OCI-LY7 (cell line): ENCODE measurements at regions not wholly inside any gene's neighbourhood (a gene's known extent, or its start where the extent isn't known, plus 50 kb on each side); places are given as distances from the start of the nearest gene placed in this dataset.
A peak's percentile ranks its signal among the peaks of the same experiment; 100 is the strongest.

ENCODE experiments used
- BruUV-seq: library from RNA; stranded (reverse); fragments of 400-500 nt; replicated peaks from 2 replicates; lab custom pipeline; 2021; lab: Mats Ljungman, UMichigan
- CTCF ChIA-PET: fragments of 300-600 bp; sonication (Branson Sonifier 250); formaldehyde crosslinking; loops from one replicate; lab custom pipeline; 2022; ENCODE audit warnings: antibody characterized with exemption; ENCODE audit not compliant: unreplicated experiment; lab: Charles Lee
- POLR2A ChIA-PET: fragments of 300-600 bp; sonication (Branson Sonifier 250); formaldehyde crosslinking; loops from one replicate; lab custom pipeline; 2022; ENCODE audit warnings: antibody characterized with exemption; lab: Charles Lee
- DNase-seq: peaks from one replicate; pipeline ENCODE4 v3.0.0-alpha.2; 2015; ENCODE audit warnings: low spot score
- H2AFZ ChIP-seq: fragments of 200-600 bp; sonication (generic), shearing (Covaris generic); 2 replicates; pipeline ENCODE4 v1.6.1; 2014; ENCODE audit warnings: mild to moderate bottlenecking, antibody characterized with exemption, low read length, moderate library complexity
- H3K27ac ChIP-seq: fragments of 200-600 bp; sonication (generic); 2 replicates; pipeline ENCODE4 v1.5.1; 2014; ENCODE audit warnings: mixed run types, low read depth, mild to moderate bottlenecking, moderate library complexity, low read length, inconsistent platforms; ENCODE audit not compliant: poor library complexity, severe bottlenecking
- H3K36me3 ChIP-seq: fragments of 200-600 bp; sonication (generic); 2 replicates; pipeline ENCODE4 v1.6.1; 2014; ENCODE audit warnings: mild to moderate bottlenecking, antibody characterized with exemption, low read length, moderate library complexity, mixed read lengths; ENCODE audit not compliant: insufficient read depth
- H3K4me1 ChIP-seq: fragments of 200-600 bp; sonication (generic); 2 replicates; pipeline ENCODE4 v1.5.1; 2014; ENCODE audit warnings: mild to moderate bottlenecking, low read length; ENCODE audit not compliant: insufficient read depth, poor library complexity, severe bottlenecking
- H3K4me2 ChIP-seq: fragments of 200-600 bp; sonication (generic); 2 replicates; pipeline ENCODE4 v1.6.1; 2014; ENCODE audit warnings: mild to moderate bottlenecking, low read length
- H3K4me3 ChIP-seq: fragments of 200-600 bp; sonication (generic); 2 replicates; pipeline ENCODE4 v1.5.1; 2014; ENCODE audit warnings: mild to moderate bottlenecking, low read depth, low read length; ENCODE audit not compliant: poor library complexity, severe bottlenecking
- H3K79me2 ChIP-seq: fragments of 200-600 bp; sonication (generic); 2 replicates; pipeline ENCODE4 v1.6.1; 2016; ENCODE audit warnings: low read depth, mild to moderate bottlenecking, low read length, moderate library complexity, mixed read lengths; ENCODE audit not compliant: insufficient read depth
- H3K9me2 ChIP-seq: fragments of 200-600 bp; sonication (generic); 2 replicates; pipeline ENCODE4 v1.6.1; 2016; ENCODE audit warnings: mild to moderate bottlenecking, low read length, mixed read lengths; ENCODE audit not compliant: insufficient read depth
- H3K9me3 ChIP-seq: fragments of 200-600 bp; sonication (generic); 2 replicates; pipeline ENCODE4 v1.6.1; 2014; ENCODE audit warnings: mild to moderate bottlenecking, mixed run types, low read length, mixed read lengths
- H4K20me1 ChIP-seq: fragments of 200-600 bp; sonication (generic); 2 replicates; pipeline ENCODE4 v1.6.1; 2014; ENCODE audit warnings: mild to moderate bottlenecking, antibody characterized with exemption, low read length, moderate library complexity, mixed read lengths; ENCODE audit not compliant: insufficient read depth
- CTCF ChIP-seq: fragments of 200-600 bp; sonication (generic); conservative IDR thresholded peaks from 2 replicates; pipeline ENCODE4 v1.5.1; 2014; ENCODE audit warnings: mild to moderate bottlenecking, antibody characterized with exemption, low read length, moderate library complexity, mixed read lengths
- EZH2phosphoT487 ChIP-seq: fragments of 200-600 bp; sonication (generic); IDR thresholded peaks from 2 replicates; pipeline ENCODE4 v1.6.1; 2018; ENCODE audit warnings: low read depth, borderline replicate concordance, mild to moderate bottlenecking, mixed run types, antibody characterized with exemption, low read length, moderate library complexity, mixed read lengths
- intact Hi-C: fragments of 100-400 bp; cut with micrococcal nuclease; formaldehyde crosslinking; loops from one replicate; pipeline ENCODE4 v1.10.0; 2022; ENCODE audit not compliant: unreplicated experiment

GRCh38 chr4:75251547-75251946 is 262.7 kb downstream of the RCHY1 start:
- H3K36me3 ChIP-seq, result no peaks in the 10 kb centered on the region
- CTCF ChIA-PET, result no interaction called here
- DNase-seq, result peak; percentile 84
- H3K4me1 ChIP-seq, result peaks cover 27% of the 10 kb centered on the region
- 0 out of 2 replicates have a peak overlapping the region, but pooled peaks have one; percentile 18 for H2AFZ ChIP-seq
- no TSS peak for BruUV-seq
- H3K4me3 ChIP-seq, result peak overlapping the region; percentile 26
- TF ChIP-seq CTCF, result no peak
- POLR2A ChIA-PET, result no interaction called here
- H4K20me1 ChIP-seq, result no peaks in the 10 kb centered on the region
- H3K27ac ChIP-seq, result peak overlapping the region; percentile 35
- no peaks in the 10 kb centered on the region for H3K9me2 ChIP-seq
- no peaks in the 10 kb centered on the region for H3K9me3 ChIP-seq
- peak overlapping the region; percentile 61 for H3K4me2 ChIP-seq
- H3K79me2 ChIP-seq, result no peaks in the 10 kb centered on the region
- intact Hi-C loops, result no loop called here

GRCh38 chr4:75249739-75250138 is 264.5 kb downstream of the RCHY1 start:
- no peaks in the 10 kb centered on the region for H3K9me3 ChIP-seq
- H3K36me3 ChIP-seq, result no peaks in the 10 kb centered on the region
- no peaks in the 10 kb centered on the region for H3K9me2 ChIP-seq
- ChIA-PET CTCF (no interaction called here), POLR2A (interaction anchor here (0.9 kb wide), 1 partner anchor 18 kb away, joined by 3 read pairs; no protein-coding TSS in a partner anchor)
- no peak overlapping the region for H3K4me3 ChIP-seq
- H3K4me2 ChIP-seq, result no peak overlapping the region
- intact Hi-C loops, result no loop called here
- H3K4me1 ChIP-seq, result peaks cover 27% of the 10 kb centered on the region
- no peaks in the 10 kb centered on the region for H4K20me1 ChIP-seq
- DNase-seq, result no peak
- no peak overlapping the region for H2AFZ ChIP-seq
- TF ChIP-seq CTCF (no peak), EZH2phosphoT487 (no peak)
- H3K27ac ChIP-seq, result no peak overlapping the region
- no TSS peak for BruUV-seq
- H3K79me2 ChIP-seq, result no peaks in the 10 kb centered on the region

GRCh38 chr4:75248770-75249407 is 265.3 kb downstream of the RCHY1 start:
- no peaks in the 10 kb centered on the region for H3K9me3 ChIP-seq
- BruUV-seq, result no TSS peak
- no peaks in the 10 kb centered on the region for H3K36me3 ChIP-seq
- no peak overlapping the region for H3K4me2 ChIP-seq
- H4K20me1 ChIP-seq, result no peaks in the 10 kb centered on the region
- CTCF ChIA-PET, result no interaction called here
- no peaks in the 10 kb centered on the region for H3K9me2 ChIP-seq
- DNase-seq, result no peak
- intact Hi-C loops, result no loop called here
- H3K27ac ChIP-seq, result no peak overlapping the region
- no peaks in the 10 kb centered on the region for H3K79me2 ChIP-seq
- POLR2A ChIA-PET, result no interaction called here
- H2AFZ ChIP-seq, result no peak overlapping the region
- H3K4me1 ChIP-seq, result peaks cover 27% of the 10 kb centered on the region
- TF ChIP-seq CTCF (no peak), EZH2phosphoT487 (no peak)
- H3K4me3 ChIP-seq, result no peak overlapping the region
